ENCODE measurements at regions not wholly inside any gene's neighbourhood (a gene's known extent, or its start where the extent isn't known, plus 50 kb on each side); places are given as distances from the start of the nearest gene placed in this dataset.

- no peak for TF ChIP-seq TAF1 (IDR thresholded peaks at IDR 0.05; ENCODE audit: low read depth)
- no peak for TF ChIP-seq YY1 (IDR thresholded peaks at IDR 0.05; ENCODE audit: low read depth)
- no peak for TF ChIP-seq ZBTB7A (IDR thresholded peaks at IDR 0.05; ENCODE audit: low read depth)
- TF ChIP-seq REST (IDR thresholded peaks at IDR 0.05; ENCODE audit: low read depth) = no peak
- TF ChIP-seq MAX (IDR thresholded peaks at IDR 0.05) = no peak
- TF ChIP-seq EP300 (IDR thresholded peaks at IDR 0.05; ENCODE audit: borderline replicate concordance) = no peak
- TF ChIP-seq FOXM1 (IDR thresholded peaks at IDR 0.05; ENCODE audit: borderline replicate concordance, low read depth) = no peak
- no peak for TF ChIP-seq CREB1 (IDR thresholded peaks at IDR 0.05; ENCODE audit: low read depth)
- no peak for TF ChIP-seq RAD21 (IDR thresholded peaks at IDR 0.05; ENCODE audit: low read depth)
- TF ChIP-seq CEBPB (IDR thresholded peaks at IDR 0.05) = no peak
- TF ChIP-seq USF1 (IDR thresholded peaks at IDR 0.05) = no peak
Observed at GRCh38 chr4:66330125-66330524, 659.8 kb upstream of the EPHA5 start.
